HEK293 (cell line): ENCODE measurements at regions not wholly inside any gene's neighbourhood (a gene's known extent, or its start where the extent isn't known, plus 50 kb on each side); places are given as distances from the start of the nearest gene placed in this dataset.

Experiments
- CTCF ChIA-PET: fragments of 350-600 bp; formaldehyde crosslinking; extraction: SDS; loops from one replicate; lab custom pipeline; 2021; ENCODE audit warnings: antibody characterized with exemption; lab: Yijun Ruan, JAX
- POLR2A ChIA-PET: fragments of 300-600 bp; formaldehyde crosslinking; extraction: SDS; loops from one replicate; lab custom pipeline; 2020; ENCODE audit warnings: antibody characterized with exemption, inconsistent platforms; lab: Yijun Ruan, JAX
- H3K27ac ChIP-seq: fragments of 200-500 bp; sonication (Bioruptor generic); 2 replicates; pipeline ENCODE4 v1.5.1; 2014; ENCODE audit warnings: low read depth, low read length, control low read depth, inconsistent platforms; ENCODE audit errors: extremely low read depth
- H3K36me3 ChIP-seq, 2 experiments: fragments of 200-500 bp in 1 of 2; sonication (Bioruptor generic) in 1 of 2; 1 replicate in 1 of 2; 2 replicates in 1 of 2; pipeline ENCODE4 v1.5.1; 2014 to 2017; ENCODE audit warnings: inconsistent platforms in 2 of 2, low read length in 2 of 2; ENCODE audit not compliant: control insufficient read depth in 2 of 2, insufficient read depth in 1 of 2
- H3K4me1 ChIP-seq: fragments of 200-500 bp; sonication (Bioruptor generic); 2 replicates; pipeline ENCODE4 v1.5.1; 2014; ENCODE audit warnings: mild to moderate bottlenecking, low read length, inconsistent platforms; ENCODE audit not compliant: control insufficient read depth, insufficient read depth
- H3K4me3 ChIP-seq: 2 replicates; pipeline ENCODE4 v1.5.1; 2011; ENCODE audit warnings: low read depth, mild to moderate bottlenecking, control low read depth, low read length, moderate library complexity
- H3K9me3 ChIP-seq: fragments of 200-500 bp; sonication (Bioruptor generic); 2 replicates; pipeline ENCODE4 v1.5.1; 2014; ENCODE audit warnings: low read depth, low read length, inconsistent platforms; ENCODE audit not compliant: control insufficient read depth, insufficient read depth
- KLF7 ChIP-seq: fragments of 450-650 bp; formaldehyde crosslinking; IDR thresholded peaks from 2 replicates; pipeline ENCODE4 v1.5.1; 2016; ENCODE audit warnings: missing biosample characterization, missing genetic modification characterization, borderline replicate concordance
- KLF8 ChIP-seq: fragments of 450-650 bp; formaldehyde crosslinking; IDR thresholded peaks from 2 replicates; pipeline ENCODE4 v1.5.1; 2016; ENCODE audit warnings: missing biosample characterization, missing genetic modification characterization
- MZF1 ChIP-seq: fragments of 450-650 bp; formaldehyde crosslinking; IDR thresholded peaks from 2 replicates; pipeline ENCODE4 v1.5.1; 2017; ENCODE audit warnings: missing biosample characterization, missing genetic modification characterization, borderline replicate concordance
- PRDM1 ChIP-seq: fragments of 450-650 bp; formaldehyde crosslinking; IDR thresholded peaks from 2 replicates; pipeline ENCODE4; 2016; ENCODE audit warnings: missing biosample characterization, missing genetic modification characterization
- SP3 ChIP-seq: fragments of 450-650 bp; formaldehyde crosslinking; IDR thresholded peaks from 2 replicates; pipeline ENCODE4 v1.5.1; 2016; ENCODE audit warnings: missing biosample characterization, missing genetic modification characterization
- ZBTB17 ChIP-seq: fragments of 450-650 bp; formaldehyde crosslinking; IDR thresholded peaks from 2 replicates; pipeline ENCODE4 v1.5.1; 2016; ENCODE audit warnings: missing biosample characterization, missing genetic modification characterization
- ZEB2 ChIP-seq: fragments of 450-650 bp; formaldehyde crosslinking; IDR thresholded peaks from 2 replicates; pipeline ENCODE4 v1.5.1; 2016; ENCODE audit warnings: missing biosample characterization, missing genetic modification characterization
- ZFHX2 ChIP-seq: fragments of 450-650 bp; formaldehyde crosslinking; conservative IDR thresholded peaks from 2 replicates; pipeline ENCODE4 v1.5.1; 2016; ENCODE audit warnings: missing biosample characterization, missing genetic modification characterization
- ZFP69B ChIP-seq: fragments of 450-650 bp; formaldehyde crosslinking; IDR thresholded peaks from 2 replicates; pipeline ENCODE4 v1.5.1; 2016; ENCODE audit warnings: missing biosample characterization, missing genetic modification characterization
- ZNF121 ChIP-seq: fragments of 450-650 bp; formaldehyde crosslinking; IDR thresholded peaks from 2 replicates; pipeline ENCODE4 v1.5.1; 2016; ENCODE audit warnings: missing biosample characterization, missing genetic modification characterization
- ZNF157 ChIP-seq: fragments of 450-650 bp; formaldehyde crosslinking; IDR thresholded peaks from 2 replicates; pipeline ENCODE4 v1.5.1; 2016; ENCODE audit warnings: missing biosample characterization, missing genetic modification characterization
- ZNF184 ChIP-seq: fragments of 450-650 bp; IDR thresholded peaks from 2 replicates; pipeline ENCODE4 v1.5.1; 2018; ENCODE audit warnings: missing biosample characterization, mild to moderate bottlenecking, missing genetic modification characterization
- ZNF223 ChIP-seq: fragments of 450-650 bp; formaldehyde crosslinking; IDR thresholded peaks from 2 replicates; pipeline ENCODE4 v1.5.1; 2016; ENCODE audit warnings: missing biosample characterization, missing genetic modification characterization
- ZNF239 ChIP-seq: fragments of 450-650 bp; formaldehyde crosslinking; IDR thresholded peaks from 2 replicates; pipeline ENCODE4 v1.5.1; 2016; ENCODE audit warnings: missing biosample characterization, missing genetic modification characterization
- ZNF391 ChIP-seq: fragments of 450-650 bp; formaldehyde crosslinking; IDR thresholded peaks from 2 replicates; pipeline ENCODE4 v1.5.1; 2016; ENCODE audit warnings: low read depth, missing biosample characterization, missing genetic modification characterization, borderline replicate concordance
- ZNF433 ChIP-seq: fragments of 450-650 bp; formaldehyde crosslinking; IDR thresholded peaks from 2 replicates; pipeline ENCODE4 v1.5.1; 2016; ENCODE audit warnings: missing biosample characterization, missing genetic modification characterization, low read depth
- ZNF560 ChIP-seq: fragments of 450-650 bp; formaldehyde crosslinking; IDR thresholded peaks from 2 replicates; pipeline ENCODE4 v1.5.1; 2017; ENCODE audit warnings: missing biosample characterization, missing genetic modification characterization, borderline replicate concordance
- ZNF585B ChIP-seq: fragments of 450-650 bp; formaldehyde crosslinking; IDR thresholded peaks from 2 replicates; pipeline ENCODE4 v1.5.1; 2016; ENCODE audit warnings: missing biosample characterization, missing genetic modification characterization
- ZNF624 ChIP-seq: fragments of 450-650 bp; formaldehyde crosslinking; IDR thresholded peaks from 2 replicates; pipeline ENCODE4 v1.5.1; 2017; ENCODE audit warnings: missing biosample characterization, missing genetic modification characterization
- ZNF76 ChIP-seq: fragments of 450-650 bp; formaldehyde crosslinking; IDR thresholded peaks from 2 replicates; pipeline ENCODE4; 2016; ENCODE audit warnings: low read depth, missing biosample characterization, missing genetic modification characterization, borderline replicate concordance
- ZSCAN16 ChIP-seq: fragments of 450-650 bp; formaldehyde crosslinking; IDR thresholded peaks from 2 replicates; pipeline ENCODE4 v1.5.1; 2016; ENCODE audit warnings: missing biosample characterization, missing genetic modification characterization
- ZSCAN30 ChIP-seq: fragments of 450-650 bp; IDR thresholded peaks from 2 replicates; pipeline ENCODE4 v1.5.1; 2018; ENCODE audit warnings: missing biosample characterization, mild to moderate bottlenecking, missing genetic modification characterization, moderate library complexity
- TF ChIP-seq, protein P1 (sequence below): fragments of 450-650 bp; formaldehyde crosslinking; IDR thresholded peaks from 2 replicates; pipeline ENCODE4 v1.5.1; 2016; ENCODE audit warnings: missing biosample characterization, missing genetic modification characterization
- TF ChIP-seq, protein P2 (sequence below): fragments of 450-650 bp; formaldehyde crosslinking; IDR thresholded peaks from 2 replicates; pipeline ENCODE4 v1.5.1; 2016; ENCODE audit warnings: missing biosample characterization, missing genetic modification characterization, low read depth
- TF ChIP-seq, protein P3 (sequence below): fragments of 450-650 bp; formaldehyde crosslinking; IDR thresholded peaks from 2 replicates; pipeline ENCODE4 v1.5.1; 2017; ENCODE audit warnings: missing biosample characterization, missing genetic modification characterization
- TF ChIP-seq, protein P4 (sequence below): fragments of 450-650 bp; formaldehyde crosslinking; IDR thresholded peaks from 2 replicates; pipeline ENCODE4 v1.5.1; 2016; ENCODE audit warnings: missing biosample characterization, missing genetic modification characterization, low read depth
- TF ChIP-seq, protein P5 (sequence below): fragments of 450-650 bp; formaldehyde crosslinking; IDR thresholded peaks from 2 replicates; pipeline ENCODE4 v1.5.1; 2017; ENCODE audit warnings: missing biosample characterization, missing genetic modification characterization

DNA sequence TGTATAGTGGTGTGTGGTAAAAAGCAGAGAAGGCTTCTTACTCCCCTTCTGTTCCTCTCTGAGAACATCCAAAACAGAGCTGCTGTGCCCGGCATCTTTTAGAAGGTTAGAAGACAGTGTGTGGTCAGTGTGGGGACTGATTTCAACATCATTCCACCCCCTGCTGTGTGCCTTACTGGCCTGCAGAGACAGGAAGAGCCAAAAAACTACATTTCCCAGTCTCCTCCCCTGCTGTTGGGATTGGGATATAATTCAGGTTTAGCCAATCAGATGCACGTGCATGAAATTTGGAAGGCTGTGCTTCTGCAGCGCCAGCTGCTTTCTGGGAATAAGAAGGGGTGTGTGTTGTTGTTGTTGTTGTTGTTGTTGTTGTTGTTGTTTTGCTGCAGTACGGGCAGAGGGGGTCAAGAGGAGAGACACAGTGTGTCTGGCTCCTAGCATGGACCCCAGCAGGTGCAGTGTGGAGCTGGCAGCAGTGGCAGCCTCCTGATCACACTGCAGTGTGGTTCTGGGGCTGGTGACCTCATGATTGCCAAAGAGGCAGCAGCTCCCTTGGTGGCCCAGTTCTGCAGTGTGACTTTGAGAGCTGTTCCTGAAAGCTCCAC is 74.7 kb downstream of the MRPL14 start:
- CTCF ChIA-PET, result interaction anchor here (0.6 to 3.2 kb wide), 9 partner anchors 9 to 328 kb away, joined by 3 to 22 read pairs (median 3); partner anchors contain the start of gene VEGFA
- TF ChIP-seq, protein P1, sequence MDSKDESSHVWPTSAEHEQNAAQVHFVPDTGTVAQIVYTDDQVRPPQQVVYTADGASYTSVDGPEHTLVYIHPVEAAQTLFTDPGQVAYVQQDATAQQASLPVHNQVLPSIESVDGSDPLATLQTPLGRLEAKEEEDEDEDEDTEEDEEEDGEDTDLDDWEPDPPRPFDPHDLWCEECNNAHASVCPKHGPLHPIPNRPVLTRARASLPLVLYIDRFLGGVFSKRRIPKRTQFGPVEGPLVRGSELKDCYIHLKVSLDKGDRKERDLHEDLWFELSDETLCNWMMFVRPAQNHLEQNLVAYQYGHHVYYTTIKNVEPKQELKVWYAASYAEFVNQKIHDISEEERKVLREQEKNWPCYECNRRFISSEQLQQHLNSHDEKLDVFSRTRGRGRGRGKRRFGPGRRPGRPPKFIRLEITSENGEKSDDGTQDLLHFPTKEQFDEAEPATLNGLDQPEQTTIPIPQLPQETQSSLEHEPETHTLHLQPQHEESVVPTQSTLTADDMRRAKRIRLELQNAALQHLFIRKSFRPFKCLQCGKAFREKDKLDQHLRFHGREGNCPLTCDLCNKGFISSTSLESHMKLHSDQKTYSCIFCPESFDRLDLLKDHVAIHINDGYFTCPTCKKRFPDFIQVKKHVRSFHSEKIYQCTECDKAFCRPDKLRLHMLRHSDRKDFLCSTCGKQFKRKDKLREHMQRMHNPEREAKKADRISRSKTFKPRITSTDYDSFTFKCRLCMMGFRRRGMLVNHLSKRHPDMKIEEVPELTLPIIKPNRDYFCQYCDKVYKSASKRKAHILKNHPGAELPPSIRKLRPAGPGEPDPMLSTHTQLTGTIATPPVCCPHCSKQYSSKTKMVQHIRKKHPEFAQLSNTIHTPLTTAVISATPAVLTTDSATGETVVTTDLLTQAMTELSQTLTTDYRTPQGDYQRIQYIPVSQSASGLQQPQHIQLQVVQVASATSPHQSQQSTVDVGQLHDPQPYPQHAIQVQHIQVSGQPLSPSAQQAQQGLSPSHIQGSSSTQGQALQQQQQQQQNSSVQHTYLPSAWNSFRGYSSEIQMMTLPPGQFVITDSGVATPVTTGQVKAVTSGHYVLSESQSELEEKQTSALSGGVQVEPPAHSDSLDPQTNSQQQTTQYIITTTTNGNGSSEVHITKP (tag by site-specific recombination), result peak; percentile 77
- TF ChIP-seq ZEB2 (tag by site-specific recombination) (0 out of 2 replicates have a peak, but pooled peaks have one; percentile 11), ZNF624 (tag by site-specific recombination) (no peak), MZF1 (no peak), PRDM1 (tag by site-specific recombination) (no peak), ZBTB17 (tag by site-specific recombination) (peak; percentile 78), ZFP69B (tag by site-specific recombination) (peak; percentile 68; the same call in 1 of the 2 replicates), ZNF184 (tag by site-specific recombination) (no peak), ZNF157 (tag by site-specific recombination) (no peak), ZFHX2 (no peak), ZNF433 (tag by site-specific recombination) (no peak), ZNF121 (tag by site-specific recombination) (no peak), ZSCAN16 (tag by site-specific recombination) (no peak), SP3 (no peak), KLF8 (tag by site-specific recombination) (no peak), ZSCAN30 (tag by site-specific recombination) (no peak), ZNF560 (tag by site-specific recombination) (no peak), ZNF76 (tag by site-specific recombination) (peak; percentile 94), KLF7 (tag by site-specific recombination) (no peak), ZNF585B (tag by site-specific recombination) (no peak), ZNF223 (tag by site-specific recombination) (no peak), ZNF391 (no peak), ZNF239 (tag by site-specific recombination) (no peak)
- TF ChIP-seq, protein P2, sequence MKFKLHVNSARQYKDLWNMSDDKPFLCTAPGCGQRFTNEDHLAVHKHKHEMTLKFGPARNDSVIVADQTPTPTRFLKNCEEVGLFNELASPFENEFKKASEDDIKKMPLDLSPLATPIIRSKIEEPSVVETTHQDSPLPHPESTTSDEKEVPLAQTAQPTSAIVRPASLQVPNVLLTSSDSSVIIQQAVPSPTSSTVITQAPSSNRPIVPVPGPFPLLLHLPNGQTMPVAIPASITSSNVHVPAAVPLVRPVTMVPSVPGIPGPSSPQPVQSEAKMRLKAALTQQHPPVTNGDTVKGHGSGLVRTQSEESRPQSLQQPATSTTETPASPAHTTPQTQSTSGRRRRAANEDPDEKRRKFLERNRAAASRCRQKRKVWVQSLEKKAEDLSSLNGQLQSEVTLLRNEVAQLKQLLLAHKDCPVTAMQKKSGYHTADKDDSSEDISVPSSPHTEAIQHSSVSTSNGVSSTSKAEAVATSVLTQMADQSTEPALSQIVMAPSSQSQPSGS (tag by site-specific recombination), result peak; percentile 55; the same call in 1 of the 2 replicates
- TF ChIP-seq, protein P3, sequence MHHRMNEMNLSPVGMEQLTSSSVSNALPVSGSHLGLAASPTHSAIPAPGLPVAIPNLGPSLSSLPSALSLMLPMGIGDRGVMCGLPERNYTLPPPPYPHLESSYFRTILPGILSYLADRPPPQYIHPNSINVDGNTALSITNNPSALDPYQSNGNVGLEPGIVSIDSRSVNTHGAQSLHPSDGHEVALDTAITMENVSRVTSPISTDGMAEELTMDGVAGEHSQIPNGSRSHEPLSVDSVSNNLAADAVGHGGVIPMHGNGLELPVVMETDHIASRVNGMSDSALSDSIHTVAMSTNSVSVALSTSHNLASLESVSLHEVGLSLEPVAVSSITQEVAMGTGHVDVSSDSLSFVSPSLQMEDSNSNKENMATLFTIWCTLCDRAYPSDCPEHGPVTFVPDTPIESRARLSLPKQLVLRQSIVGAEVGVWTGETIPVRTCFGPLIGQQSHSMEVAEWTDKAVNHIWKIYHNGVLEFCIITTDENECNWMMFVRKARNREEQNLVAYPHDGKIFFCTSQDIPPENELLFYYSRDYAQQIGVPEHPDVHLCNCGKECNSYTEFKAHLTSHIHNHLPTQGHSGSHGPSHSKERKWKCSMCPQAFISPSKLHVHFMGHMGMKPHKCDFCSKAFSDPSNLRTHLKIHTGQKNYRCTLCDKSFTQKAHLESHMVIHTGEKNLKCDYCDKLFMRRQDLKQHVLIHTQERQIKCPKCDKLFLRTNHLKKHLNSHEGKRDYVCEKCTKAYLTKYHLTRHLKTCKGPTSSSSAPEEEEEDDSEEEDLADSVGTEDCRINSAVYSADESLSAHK (tag by site-specific recombination), result no peak
- TF ChIP-seq, protein P4, sequence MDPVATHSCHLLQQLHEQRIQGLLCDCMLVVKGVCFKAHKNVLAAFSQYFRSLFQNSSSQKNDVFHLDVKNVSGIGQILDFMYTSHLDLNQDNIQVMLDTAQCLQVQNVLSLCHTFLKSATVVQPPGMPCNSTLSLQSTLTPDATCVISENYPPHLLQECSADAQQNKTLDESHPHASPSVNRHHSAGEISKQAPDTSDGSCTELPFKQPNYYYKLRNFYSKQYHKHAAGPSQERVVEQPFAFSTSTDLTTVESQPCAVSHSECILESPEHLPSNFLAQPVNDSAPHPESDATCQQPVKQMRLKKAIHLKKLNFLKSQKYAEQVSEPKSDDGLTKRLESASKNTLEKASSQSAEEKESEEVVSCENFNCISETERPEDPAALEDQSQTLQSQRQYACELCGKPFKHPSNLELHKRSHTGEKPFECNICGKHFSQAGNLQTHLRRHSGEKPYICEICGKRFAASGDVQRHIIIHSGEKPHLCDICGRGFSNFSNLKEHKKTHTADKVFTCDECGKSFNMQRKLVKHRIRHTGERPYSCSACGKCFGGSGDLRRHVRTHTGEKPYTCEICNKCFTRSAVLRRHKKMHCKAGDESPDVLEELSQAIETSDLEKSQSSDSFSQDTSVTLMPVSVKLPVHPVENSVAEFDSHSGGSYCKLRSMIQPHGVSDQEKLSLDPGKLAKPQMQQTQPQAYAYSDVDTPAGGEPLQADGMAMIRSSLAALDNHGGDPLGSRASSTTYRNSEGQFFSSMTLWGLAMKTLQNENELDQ (tag by site-specific recombination), result no peak
- TF ChIP-seq, protein P5, sequence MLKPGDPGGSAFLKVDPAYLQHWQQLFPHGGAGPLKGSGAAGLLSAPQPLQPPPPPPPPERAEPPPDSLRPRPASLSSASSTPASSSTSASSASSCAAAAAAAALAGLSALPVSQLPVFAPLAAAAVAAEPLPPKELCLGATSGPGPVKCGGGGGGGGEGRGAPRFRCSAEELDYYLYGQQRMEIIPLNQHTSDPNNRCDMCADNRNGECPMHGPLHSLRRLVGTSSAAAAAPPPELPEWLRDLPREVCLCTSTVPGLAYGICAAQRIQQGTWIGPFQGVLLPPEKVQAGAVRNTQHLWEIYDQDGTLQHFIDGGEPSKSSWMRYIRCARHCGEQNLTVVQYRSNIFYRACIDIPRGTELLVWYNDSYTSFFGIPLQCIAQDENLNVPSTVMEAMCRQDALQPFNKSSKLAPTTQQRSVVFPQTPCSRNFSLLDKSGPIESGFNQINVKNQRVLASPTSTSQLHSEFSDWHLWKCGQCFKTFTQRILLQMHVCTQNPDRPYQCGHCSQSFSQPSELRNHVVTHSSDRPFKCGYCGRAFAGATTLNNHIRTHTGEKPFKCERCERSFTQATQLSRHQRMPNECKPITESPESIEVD, result no peak

More for the DNA sequence above, 74.7 kb downstream of the MRPL14 start:
- Histone ChIP-seq H3K9me3 (no peaks in the 10 kb centered on the region), H3K4me3 (no peak overlapping the region), H3K4me1 (no peaks in the 10 kb centered on the region), H3K36me3 (no peaks in the 10 kb centered on the region), H3K27ac (no peak overlapping the region)
- POLR2A ChIA-PET, result interaction anchor here (0.5 to 1.3 kb wide), 4 partner anchors 9 to 1048 kb away, joined by 3 to 5 read pairs (median 3); no protein-coding TSS in a partner anchor
